Activated naive CD4-positive, alpha-beta T cell treated with anti-CD3 and anti-CD28 coated beads, Interleukin-2, amount 10 ng/mL, durations not matched to agents 7 days and 5 days (primary cell): ENCODE measurements at regions not wholly inside any gene's neighbourhood (a gene's known extent, or its start where the extent isn't known, plus 50 kb on each side); places are given as distances from the start of the nearest gene placed in this dataset.

Experiments
- CTCF ChIA-PET: fragments of 350-600 bp; sonication (Branson Sonifier 250); formaldehyde crosslinking; loops from one replicate; lab custom pipeline; 2021; ENCODE audit warnings: antibody characterized with exemption; lab: Charles Lee
- DNase-seq: peaks from one replicate; pipeline ENCODE4 v3.0.0-alpha.2; 2020
- H3K27ac Mint-ChIP-seq: one replicate; pipeline ENCODE4 v1.8.0; 2021; ENCODE audit warnings: mild to moderate bottlenecking, moderate library complexity, mixed read lengths
- H3K27me3 Mint-ChIP-seq: one replicate; pipeline ENCODE4 v1.8.0; 2021; ENCODE audit warnings: mild to moderate bottlenecking, mixed read lengths
- H3K36me3 Mint-ChIP-seq: one replicate; pipeline ENCODE4 v1.8.0; 2021; ENCODE audit warnings: mixed read lengths
- H3K4me1 Mint-ChIP-seq: one replicate; pipeline ENCODE4 v1.8.0; 2021; ENCODE audit warnings: mixed read lengths
- H3K4me3 Mint-ChIP-seq: one replicate; pipeline ENCODE4 v1.8.0; 2021; ENCODE audit warnings: mild to moderate bottlenecking, moderate library complexity, mixed read lengths
- H3K9me3 Mint-ChIP-seq: one replicate; pipeline ENCODE4 v1.8.0; 2021; ENCODE audit warnings: mixed read lengths

GRCh38 chr14:81946834-81947798 is 413.5 kb upstream of the SEL1L start:
- DNase-seq, result no peak
- H3K9me3 Mint-ChIP-seq, result no peaks in the 10 kb centered on the region
- no peaks in the 10 kb centered on the region for H3K36me3 Mint-ChIP-seq
- no peaks in the 10 kb centered on the region for H3K27me3 Mint-ChIP-seq
- CTCF ChIA-PET, result no interaction called here
- no peak overlapping the region for H3K4me3 Mint-ChIP-seq
- no peak overlapping the region for H3K27ac Mint-ChIP-seq
- H3K4me1 Mint-ChIP-seq, result no peaks in the 10 kb centered on the region

GRCh38 chr14:81952917-81953316 is 419.3 kb upstream of the SEL1L start:
- H3K4me3 Mint-ChIP-seq, result no peak overlapping the region
- H3K36me3 Mint-ChIP-seq, result no peaks in the 10 kb centered on the region
- no peak overlapping the region for H3K27ac Mint-ChIP-seq
- H3K4me1 Mint-ChIP-seq, result no peaks in the 10 kb centered on the region
- peaks cover 3% of the 10 kb centered on the region for H3K9me3 Mint-ChIP-seq
- no peak for DNase-seq
- no peaks in the 10 kb centered on the region for H3K27me3 Mint-ChIP-seq
- CTCF ChIA-PET, result no interaction called here

DNA sequence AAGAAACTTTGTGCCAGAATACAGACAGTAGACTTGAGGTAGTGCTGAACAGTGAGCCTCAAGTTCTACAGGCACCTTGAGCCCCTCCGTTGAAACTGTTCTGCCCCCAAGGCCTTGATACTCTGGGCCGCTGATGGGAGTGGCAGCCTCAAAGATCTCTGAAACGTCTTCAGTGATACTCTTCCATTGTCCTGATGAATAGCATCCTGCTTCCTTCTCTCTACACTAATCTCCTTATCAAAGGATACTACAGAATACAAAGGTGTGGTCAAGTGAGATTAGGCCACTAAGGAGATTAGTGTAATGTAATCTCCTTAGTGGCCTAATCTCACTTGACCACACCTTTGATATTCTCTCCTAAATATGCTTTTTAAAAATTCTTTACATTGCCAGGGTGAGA is 419.8 kb upstream of the SEL1L start:
- Mint-ChIP-seq H3K27ac (no peak overlapping the region), H3K27me3 (no peaks in the 10 kb centered on the region), H3K36me3 (no peaks in the 10 kb centered on the region), H3K9me3 (peaks cover 3% of the 10 kb centered on the region), H3K4me3 (no peak overlapping the region), H3K4me1 (no peaks in the 10 kb centered on the region)
- CTCF ChIA-PET, result no interaction called here
- no peak for DNase-seq

DNA sequence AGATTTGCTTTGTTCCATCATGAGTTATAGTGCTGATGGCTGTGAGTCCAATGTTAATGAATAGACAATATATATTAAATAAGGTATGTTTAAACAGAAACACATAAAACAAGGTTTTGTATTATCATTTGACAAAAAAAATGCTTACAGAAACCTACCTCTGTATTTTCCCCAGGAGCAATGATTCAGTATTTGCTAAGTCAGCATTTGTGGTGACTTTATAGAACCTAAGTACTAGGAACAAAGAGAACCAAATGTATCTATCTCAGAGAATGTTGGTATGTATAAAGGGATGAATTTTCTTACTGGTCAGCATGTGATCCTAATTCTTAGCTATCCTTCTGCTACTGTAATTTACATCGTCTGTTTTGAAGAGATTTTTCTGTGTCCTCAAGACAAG is 421.5 kb upstream of the SEL1L start:
- Mint-ChIP-seq H3K36me3 (no peaks in the 10 kb centered on the region), H3K9me3 (peaks cover 3% of the 10 kb centered on the region), H3K27me3 (no peaks in the 10 kb centered on the region), H3K27ac (no peak overlapping the region), H3K4me1 (no peaks in the 10 kb centered on the region), H3K4me3 (no peak overlapping the region)
- CTCF ChIA-PET, result no interaction called here
- DNase-seq, result no peak

DNA sequence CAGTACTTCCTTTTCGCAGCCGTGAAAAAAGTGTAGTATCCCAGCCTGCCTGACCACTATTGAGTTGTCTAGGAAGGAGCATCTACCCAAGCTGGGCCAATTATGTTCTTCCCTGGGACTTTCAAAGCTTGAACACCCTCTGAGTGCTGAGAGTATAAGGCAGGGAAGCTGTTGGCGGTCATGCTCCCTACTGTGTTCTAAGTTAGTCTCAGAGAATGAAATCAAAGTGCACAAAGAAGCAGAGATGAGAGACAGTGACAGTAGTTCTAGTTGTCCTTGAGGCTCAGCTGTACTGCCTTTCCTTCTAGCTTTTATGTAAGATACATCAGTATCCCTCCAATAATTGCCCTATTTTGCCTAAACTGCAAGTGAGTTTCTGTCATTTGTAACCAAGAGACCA is 427.1 kb upstream of the SEL1L start:
- Mint-ChIP-seq H3K27me3 (no peaks in the 10 kb centered on the region), H3K4me3 (no peak overlapping the region), H3K27ac (no peak overlapping the region), H3K4me1 (no peaks in the 10 kb centered on the region), H3K9me3 (no peaks in the 10 kb centered on the region), H3K36me3 (no peaks in the 10 kb centered on the region)
- no peak for DNase-seq
- CTCF ChIA-PET, result no interaction called here

- H3K27me3 Mint-ChIP-seq, result no peaks in the 10 kb centered on the region
- no peaks in the 10 kb centered on the region for H3K36me3 Mint-ChIP-seq
- H3K4me3 Mint-ChIP-seq, result no peak overlapping the region
- no peak overlapping the region for H3K27ac Mint-ChIP-seq
- DNase-seq, result no peak
- no peaks in the 10 kb centered on the region for H3K9me3 Mint-ChIP-seq
- CTCF ChIA-PET, result interaction anchor here (0.6 kb wide), 1 partner anchor 29 kb away, joined by 3 read pairs; no protein-coding TSS in a partner anchor
- no peaks in the 10 kb centered on the region for H3K4me1 Mint-ChIP-seq
Measured at GRCh38 chr14:81963846-81964245, 430.2 kb upstream of the SEL1L start.

DNA sequence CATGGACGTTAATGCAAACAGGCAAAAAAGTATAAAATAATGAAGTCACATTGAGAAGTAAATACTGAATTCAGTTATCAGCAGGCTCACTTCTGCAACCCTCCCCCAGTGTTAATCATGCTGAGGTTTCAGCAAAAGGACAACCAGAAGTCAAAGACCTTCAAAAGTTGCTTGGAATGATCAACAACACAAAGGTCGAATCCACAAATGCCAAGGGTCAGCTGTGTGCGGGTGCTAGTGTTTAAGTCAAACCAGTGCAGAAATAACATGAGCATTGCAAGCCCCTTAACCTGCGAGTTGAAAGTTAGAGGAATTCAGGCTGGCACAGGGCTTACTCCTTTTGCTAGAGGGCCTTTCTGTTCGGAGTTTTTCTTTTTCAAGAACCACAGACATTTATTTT is 436.7 kb upstream of the SEL1L start:
- Mint-ChIP-seq H3K27me3 (no peaks in the 10 kb centered on the region), H3K4me1 (no peaks in the 10 kb centered on the region), H3K4me3 (no peak overlapping the region), H3K9me3 (peaks cover 5% of the 10 kb centered on the region), H3K36me3 (no peaks in the 10 kb centered on the region), H3K27ac (no peak overlapping the region)
- CTCF ChIA-PET, result no interaction called here
- DNase-seq, result no peak

DNA sequence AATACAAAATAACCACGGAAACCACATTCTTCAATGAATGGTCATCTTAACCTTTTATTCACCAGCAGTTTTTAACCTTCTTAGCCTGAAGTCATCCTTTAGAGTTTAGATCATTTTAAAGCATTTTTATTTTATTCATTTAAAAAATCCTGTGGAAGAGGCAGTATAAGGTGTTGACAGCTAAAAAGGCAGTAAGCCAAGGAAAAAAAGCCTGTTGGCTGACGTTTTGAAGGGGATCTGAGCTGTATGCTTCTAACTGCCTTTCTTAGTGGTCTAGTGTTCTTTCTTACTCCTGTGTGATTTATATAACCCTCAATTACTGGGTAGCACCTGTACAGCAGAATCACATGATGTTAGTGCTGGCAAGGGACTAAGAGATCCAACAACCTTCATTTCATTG is 438.3 kb upstream of the SEL1L start:
- no peaks in the 10 kb centered on the region for H3K4me1 Mint-ChIP-seq
- H3K27ac Mint-ChIP-seq, result no peak overlapping the region
- CTCF ChIA-PET, result no interaction called here
- H3K4me3 Mint-ChIP-seq, result no peak overlapping the region
- H3K36me3 Mint-ChIP-seq, result no peaks in the 10 kb centered on the region
- peaks cover 5% of the 10 kb centered on the region for H3K9me3 Mint-ChIP-seq
- no peak for DNase-seq
- no peaks in the 10 kb centered on the region for H3K27me3 Mint-ChIP-seq

GRCh38 chr14:81972601-81973000 is 438.9 kb upstream of the SEL1L start:
- CTCF ChIA-PET, result no interaction called here
- Mint-ChIP-seq H3K27ac (no peak overlapping the region), H3K36me3 (no peaks in the 10 kb centered on the region), H3K4me1 (no peaks in the 10 kb centered on the region), H3K4me3 (no peak overlapping the region), H3K27me3 (no peaks in the 10 kb centered on the region), H3K9me3 (peaks cover 5% of the 10 kb centered on the region)
- no peak for DNase-seq

DNA sequence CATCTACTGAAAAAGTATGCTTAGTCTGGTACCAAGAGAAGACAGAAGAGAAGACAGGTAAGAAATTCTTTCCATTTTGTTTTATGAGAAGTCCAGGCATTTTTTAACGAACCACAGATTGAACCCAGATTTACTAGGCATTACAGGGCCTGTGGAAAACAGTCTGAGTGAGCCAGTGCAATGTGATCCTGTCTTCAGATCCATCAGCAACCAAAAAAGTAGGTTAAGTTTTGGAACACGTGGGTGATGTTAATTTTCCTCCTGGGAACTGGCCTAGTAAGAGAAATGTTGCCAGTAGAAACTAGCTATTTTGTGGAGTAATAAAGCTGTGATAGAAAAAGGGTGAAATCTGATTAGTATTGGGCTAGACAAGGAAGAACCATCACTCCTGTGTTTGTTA is 440.9 kb upstream of the SEL1L start:
- CTCF ChIA-PET, result no interaction called here
- no peak for DNase-seq
- Mint-ChIP-seq H3K27ac (no peak overlapping the region), H3K4me3 (no peak overlapping the region), H3K4me1 (no peaks in the 10 kb centered on the region), H3K9me3 (peaks cover 5% of the 10 kb centered on the region), H3K27me3 (no peaks in the 10 kb centered on the region), H3K36me3 (no peaks in the 10 kb centered on the region)

GRCh38 chr14:81980601-81981306 is 447.1 kb upstream of the SEL1L start:
- H3K27me3 Mint-ChIP-seq, result no peaks in the 10 kb centered on the region
- no peaks in the 10 kb centered on the region for H3K4me1 Mint-ChIP-seq
- no peaks in the 10 kb centered on the region for H3K36me3 Mint-ChIP-seq
- no peak overlapping the region for H3K27ac Mint-ChIP-seq
- H3K9me3 Mint-ChIP-seq, result no peaks in the 10 kb centered on the region
- CTCF ChIA-PET, result no interaction called here
- DNase-seq, result no peak
- H3K4me3 Mint-ChIP-seq, result no peak overlapping the region

DNA sequence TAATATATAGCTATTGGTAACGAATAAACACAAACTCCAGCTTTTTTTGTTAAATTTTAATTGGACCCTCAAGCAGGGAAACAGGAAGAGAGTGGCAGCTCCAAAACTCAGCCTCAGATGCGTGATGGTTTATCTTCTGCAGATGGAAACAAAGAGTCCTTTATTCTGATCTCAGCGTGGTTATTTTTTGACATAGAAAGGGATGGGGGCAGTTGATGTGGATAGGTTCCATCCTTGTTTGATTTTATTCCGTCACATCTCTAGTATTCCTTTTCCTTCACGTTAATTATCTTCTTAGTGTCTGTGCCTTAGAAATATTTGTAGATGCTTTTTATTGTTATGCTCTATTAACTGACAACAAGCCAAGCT is 447.6 kb upstream of the SEL1L start:
- CTCF ChIA-PET, result no interaction called here

GRCh38 chr14:81982046-81982445 is 448.4 kb upstream of the SEL1L start:
- CTCF ChIA-PET, result no interaction called here
- H3K4me1 Mint-ChIP-seq, result no peaks in the 10 kb centered on the region
- H3K4me3 Mint-ChIP-seq, result no peak overlapping the region
- no peak for DNase-seq
- H3K27me3 Mint-ChIP-seq, result no peaks in the 10 kb centered on the region
- no peak overlapping the region for H3K27ac Mint-ChIP-seq
- H3K9me3 Mint-ChIP-seq, result no peaks in the 10 kb centered on the region
- no peaks in the 10 kb centered on the region for H3K36me3 Mint-ChIP-seq

More for the DNA sequence above, 447.6 kb upstream of the SEL1L start:
- no peak for DNase-seq
- Mint-ChIP-seq H3K9me3 (no peaks in the 10 kb centered on the region), H3K27ac (no peak overlapping the region), H3K4me3 (no peak overlapping the region), H3K4me1 (no peaks in the 10 kb centered on the region), H3K27me3 (no peaks in the 10 kb centered on the region), H3K36me3 (no peaks in the 10 kb centered on the region)

DNA sequence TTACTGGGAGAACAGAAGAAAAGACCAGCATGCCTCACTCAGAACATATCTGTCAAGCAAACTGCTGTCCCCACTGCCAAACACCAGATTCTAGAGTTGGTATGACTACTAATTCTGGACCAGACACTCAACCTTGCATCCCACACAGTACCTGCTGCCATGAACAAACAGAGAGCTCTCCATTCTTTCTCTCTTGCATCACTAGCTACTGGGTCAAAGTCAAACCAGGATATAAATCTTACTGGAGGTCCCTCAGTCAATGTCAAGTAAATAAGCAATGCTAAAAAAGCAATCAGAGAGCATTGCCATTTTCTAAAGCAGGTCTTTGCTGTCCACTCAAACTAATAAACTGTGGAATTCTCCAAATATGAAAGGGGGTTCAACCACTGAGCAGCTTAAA is 452.4 kb upstream of the SEL1L start:
- Mint-ChIP-seq H3K4me3 (no peak overlapping the region), H3K27ac (no peak overlapping the region), H3K4me1 (no peaks in the 10 kb centered on the region), H3K27me3 (no peaks in the 10 kb centered on the region), H3K9me3 (no peaks in the 10 kb centered on the region), H3K36me3 (no peaks in the 10 kb centered on the region)
- CTCF ChIA-PET, result no interaction called here
- no peak for DNase-seq

DNA sequence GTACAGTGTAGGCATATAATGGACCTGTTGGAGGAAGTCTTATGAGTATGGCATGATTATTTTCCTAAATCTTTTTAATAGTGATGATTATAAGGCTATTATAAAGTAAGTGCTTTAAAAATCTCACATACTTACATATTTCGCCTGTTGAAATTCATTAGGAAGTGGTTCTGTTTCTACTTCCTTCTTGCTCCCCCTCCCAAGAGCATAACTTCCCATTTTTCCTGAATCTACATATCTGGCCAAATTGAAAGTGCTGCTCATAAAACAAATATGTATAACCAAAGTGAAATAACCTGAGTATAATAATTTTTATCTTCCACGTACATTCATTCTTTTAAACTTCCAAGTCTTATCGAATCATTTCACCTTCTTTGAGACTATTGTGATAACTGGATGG is 455.6 kb upstream of the SEL1L start:
- H3K4me3 Mint-ChIP-seq, result no peak overlapping the region

More for the DNA sequence above, 455.6 kb upstream of the SEL1L start:
- Mint-ChIP-seq H3K27ac (no peak overlapping the region), H3K4me1 (peaks cover 3% of the 10 kb centered on the region), H3K9me3 (no peaks in the 10 kb centered on the region), H3K36me3 (no peaks in the 10 kb centered on the region), H3K27me3 (no peaks in the 10 kb centered on the region)
- DNase-seq, result no peak
- CTCF ChIA-PET, result interaction anchor here (1.0 to 2.2 kb wide), 2 partner anchors 10 to 279 kb away, joined by 3 to 8 read pairs; no protein-coding TSS in a partner anchor
